ENCODE measurements at regions not wholly inside any gene's neighbourhood (a gene's known extent, or its start where the extent isn't known, plus 50 kb on each side); places are given as distances from the start of the nearest gene placed in this dataset.

DNA sequence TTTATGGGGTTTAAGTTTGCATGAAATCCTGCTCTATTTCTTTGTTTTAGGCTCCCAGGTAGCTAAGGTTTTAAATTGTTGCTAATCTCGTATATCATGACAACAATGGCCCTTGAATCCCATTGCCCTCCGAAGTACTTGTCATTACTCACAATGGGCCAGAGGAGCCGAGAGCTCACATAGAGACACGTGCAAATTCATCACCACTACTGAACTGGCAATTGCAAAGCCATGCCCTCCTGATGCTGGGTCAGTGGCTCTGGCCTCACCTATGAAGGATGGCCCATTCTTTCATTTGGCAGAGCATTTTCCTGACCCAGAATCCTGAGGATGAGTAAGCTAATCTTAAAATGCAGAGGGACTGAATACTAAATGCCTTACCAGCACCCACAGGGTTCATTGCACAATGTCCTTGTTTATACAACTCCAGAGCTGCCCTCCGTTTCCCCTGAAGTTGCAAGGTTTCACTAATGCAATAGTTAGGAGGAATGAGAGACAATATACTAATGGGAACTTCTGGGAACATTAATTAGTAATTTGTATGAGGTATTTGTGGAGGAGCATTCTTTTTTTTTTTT is 71.6 kb upstream of the GAREM1 start:
- DNase-seq (ENCODE audit: low spot score), result no peak

DNA sequence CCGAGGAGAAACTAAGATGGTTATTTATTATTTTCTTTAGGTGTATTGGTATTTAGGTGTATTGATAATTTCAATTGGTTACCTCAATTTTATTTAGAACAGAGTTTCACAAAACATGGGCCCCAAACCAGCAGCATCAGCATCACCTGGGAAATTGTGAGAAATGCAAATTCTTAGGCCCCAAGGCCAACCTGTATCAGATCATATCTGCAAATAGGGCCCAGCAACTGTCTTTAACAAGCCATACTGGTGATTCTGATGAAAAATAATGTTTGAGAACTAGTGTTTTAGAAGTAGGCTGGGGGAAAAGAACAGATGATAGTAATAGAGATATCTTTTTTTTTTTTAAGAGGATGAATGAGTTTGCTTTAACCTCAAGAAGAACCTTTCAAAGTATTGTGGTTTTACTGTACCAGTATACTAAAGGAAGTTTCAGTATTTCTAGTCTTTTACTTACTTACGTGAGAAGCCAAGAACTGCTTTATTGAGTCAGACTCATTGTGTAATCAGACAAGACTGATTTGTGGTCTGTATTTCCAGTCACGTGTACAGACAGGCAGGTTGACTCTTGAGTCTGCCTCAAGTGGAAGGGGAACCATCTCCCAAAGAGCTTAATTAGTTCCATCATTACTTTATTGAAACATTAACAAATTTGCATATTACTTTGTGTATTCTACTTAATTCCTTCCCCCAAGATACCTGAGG is 60.4 kb upstream of the GAREM1 start:
- no peak for DNase-seq (ENCODE audit: low spot score)

DNA sequence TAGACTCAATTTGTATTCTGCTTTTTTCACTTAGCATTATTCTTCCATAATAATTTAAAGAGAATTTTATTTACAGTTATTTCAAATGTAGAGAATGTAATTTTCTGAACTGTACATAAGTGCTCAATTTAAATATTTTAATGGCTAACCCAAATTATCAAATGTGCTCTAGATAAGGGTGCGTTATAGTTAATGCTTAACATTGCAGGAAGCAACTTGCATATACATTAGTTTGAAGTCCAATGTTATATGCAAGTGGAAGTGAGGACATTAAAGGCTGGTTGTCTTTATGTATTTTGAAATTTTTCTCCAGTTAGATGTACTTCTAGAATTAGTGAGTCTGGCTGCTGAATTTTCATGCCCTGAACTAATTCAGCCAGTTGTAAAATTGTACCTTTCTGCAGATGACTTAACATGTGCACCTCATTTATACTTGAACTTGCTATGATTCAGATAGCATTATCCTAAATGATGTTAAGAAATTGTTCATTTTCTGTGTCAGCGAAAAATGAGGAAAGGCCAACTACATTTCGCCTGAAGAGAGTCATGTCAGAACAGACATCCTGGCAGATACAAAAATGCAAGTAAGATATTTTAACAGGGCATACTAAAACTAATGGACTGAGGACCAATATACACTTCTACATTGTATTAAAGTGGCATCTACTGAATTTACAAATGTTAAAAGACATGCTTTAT is 59.2 kb upstream of the GAREM1 start:
- DNase-seq (ENCODE audit: low spot score), result no peak

DNA sequence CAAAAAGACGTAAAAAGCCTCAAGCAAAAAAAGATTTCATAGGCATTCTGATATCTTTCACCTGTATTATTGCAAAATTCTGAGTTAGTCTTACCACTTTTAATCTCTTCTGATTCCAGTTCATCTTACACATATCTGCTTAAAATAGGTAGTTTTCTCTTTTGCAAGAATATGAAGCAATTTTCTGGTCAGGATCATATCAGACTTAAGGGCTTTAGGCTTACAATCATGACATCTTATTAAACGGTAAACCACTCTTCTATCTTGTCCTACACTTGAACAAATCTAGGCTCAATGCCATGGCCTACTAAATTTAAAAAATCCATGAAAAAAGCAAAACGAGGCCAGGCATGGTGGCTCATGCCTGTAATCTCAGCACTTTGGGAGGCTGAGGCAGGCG is 50.1 kb upstream of the GAREM1 start:
- no peak for DNase-seq (ENCODE audit: low spot score)
